Endothelial cell of umbilical vein (primary cell): ENCODE measurements at regions not wholly inside any gene's neighbourhood (a gene's known extent, or its start where the extent isn't known, plus 50 kb on each side); places are given as distances from the start of the nearest gene placed in this dataset.

Source experiments
- BruUV-seq: library from RNA; stranded (reverse); fragments of 400-500 nt; replicated peaks from 2 replicates; lab custom pipeline; 2021; lab: Mats Ljungman, UMichigan
- CTCF ChIA-PET: fragments of 300-600, 350-600 bp; sonication (Branson Sonifier 250); formaldehyde crosslinking; loops from one replicate; lab custom pipeline; 2021; ENCODE audit warnings: antibody characterized with exemption, inconsistent platforms; lab: Charles Lee
- POLR2A ChIA-PET: fragments of 300-600, 350-600 bp; sonication (Branson Sonifier 250); formaldehyde crosslinking; loops from one replicate; lab custom pipeline; 2021; ENCODE audit warnings: antibody characterized with exemption, inconsistent platforms; lab: Charles Lee
- DNase-seq: peaks from one replicate; pipeline ENCODE4 v3.0.0-alpha.2; 2011; ENCODE audit warnings: low read depth, low spot score
- FAIRE-seq: peaks from 2 replicates; lab custom pipeline; 2011; peaks lifted over from hg19 to GRCh38; lab: Jason Lieb, UNC
- H2AFZ ChIP-seq: 2 replicates; pipeline ENCODE4 v1.6.0; 2012; ENCODE audit warnings: low read depth, low read length, control low read depth, inconsistent platforms
- H3K27ac ChIP-seq: 2 replicates; pipeline ENCODE4 v1.5.1; 2011; ENCODE audit warnings: low read depth, mild to moderate bottlenecking, control low read depth, low read length, moderate library complexity; ENCODE audit not compliant: insufficient read depth
- H3K27me3 ChIP-seq, 2 experiments: 2 replicates each; pipeline versions ENCODE4 v1.6.0 to v1.6.1; 2011; ENCODE audit warnings: low read length in 2 of 2, mixed read lengths in 1 of 2; ENCODE audit not compliant: control insufficient read depth in 2 of 2, insufficient read depth in 2 of 2
- H3K36me3 ChIP-seq, 2 experiments: 2 replicates in 1 of 2; 3 replicates in 1 of 2; pipeline ENCODE4 v1.5.1; 2011; ENCODE audit warnings: low read length in 2 of 2, mild to moderate bottlenecking in 1 of 2, moderate library complexity in 1 of 2; ENCODE audit not compliant: control insufficient read depth in 2 of 2, insufficient read depth in 2 of 2; ENCODE audit errors: extremely low read depth in 1 of 2
- H3K4me1 ChIP-seq: 3 replicates; pipeline ENCODE4 v1.5.1; 2011; ENCODE audit warnings: mild to moderate bottlenecking, low read length; ENCODE audit not compliant: control insufficient read depth, insufficient read depth; ENCODE audit errors: extremely low read depth
- H3K4me2 ChIP-seq: 2 replicates; pipeline ENCODE4 v1.6.1; 2011; ENCODE audit warnings: low read length, control low read depth, mixed read lengths; ENCODE audit not compliant: insufficient read depth
- H3K4me3 ChIP-seq, 3 experiments: fragments of 200-600 bp in 1 of 3; sonication (generic), shearing (Covaris generic) in 1 of 3; replicated peaks in 1 of 3; 2 replicates each; pipeline ENCODE4 v1.5.1; 2011 to 2016; ENCODE audit warnings: control low read depth in 3 of 3, low read length in 3 of 3, mild to moderate bottlenecking in 2 of 3, inconsistent platforms in 1 of 3, low read depth in 1 of 3, moderate library complexity in 1 of 3; ENCODE audit not compliant: insufficient read depth in 1 of 3
- H3K79me2 ChIP-seq: 2 replicates; pipeline ENCODE4 v1.6.0; 2012; ENCODE audit warnings: low read length, inconsistent platforms; ENCODE audit not compliant: control insufficient read depth, insufficient read depth
- H3K9ac ChIP-seq: replicated peaks from 2 replicates; pipeline ENCODE3; 2011; ENCODE audit warnings: low read length, control low read depth; ENCODE audit not compliant: insufficient read depth; ENCODE audit errors: extremely low read depth
- H3K9me1 ChIP-seq: replicated peaks from 3 replicates; pipeline ENCODE4 v1.6.0; 2011; ENCODE audit warnings: mild to moderate bottlenecking, low read length; ENCODE audit not compliant: control insufficient read depth, insufficient read depth; ENCODE audit errors: extremely low read depth
- H3K9me3 ChIP-seq: replicated peaks from 2 replicates; pipeline ENCODE4 v1.5.1; 2012; ENCODE audit warnings: low read length, inconsistent platforms; ENCODE audit not compliant: control insufficient read depth, insufficient read depth
- H4K20me1 ChIP-seq: replicated peaks from 2 replicates; pipeline ENCODE3; 2011; ENCODE audit warnings: mild to moderate bottlenecking, low read length; ENCODE audit not compliant: control insufficient read depth, insufficient read depth; ENCODE audit errors: extremely low read depth
- CTCF ChIP-seq, 2 donors: IDR thresholded peaks; 1 replicate in 1 of 2; 2 replicates in 1 of 2; pipeline ENCODE4 v1.5.1; 2011; ENCODE audit warnings: low read length in 2 of 2, mild to moderate bottlenecking in 2 of 2, moderate library complexity in 2 of 2, control low read depth in 1 of 2, inconsistent platforms in 1 of 2, low read depth in 1 of 2; ENCODE audit not compliant: insufficient read depth in 1 of 2; ENCODE audit errors: extremely low read depth in 1 of 2
- EZH2 ChIP-seq: IDR thresholded peaks from 2 replicates; pipeline ENCODE4 v1.6.1; 2012; ENCODE audit warnings: borderline replicate concordance, low read depth, mild to moderate bottlenecking, moderate library complexity, low read length, inconsistent platforms; ENCODE audit not compliant: severe bottlenecking
- FOS ChIP-seq: IDR thresholded peaks from 2 replicates; pipeline ENCODE4 v1.6.1; 2011; ENCODE audit warnings: mild to moderate bottlenecking, low read length, moderate library complexity, borderline replicate concordance; ENCODE audit not compliant: insufficient read depth
- GATA2 ChIP-seq: IDR thresholded peaks from 2 replicates; pipeline ENCODE4 v1.7.0; 2011; ENCODE audit warnings: low read depth, mild to moderate bottlenecking, moderate library complexity, mixed read lengths, low read length; ENCODE audit not compliant: insufficient read length, insufficient read depth
- JUN ChIP-seq: IDR thresholded peaks from 2 replicates; pipeline ENCODE4 v1.6.1; 2011; ENCODE audit warnings: borderline replicate concordance, low read depth; ENCODE audit not compliant: insufficient read length, insufficient read depth
- MAX ChIP-seq: IDR thresholded peaks from 2 replicates; pipeline ENCODE4 v1.6.1; 2011; ENCODE audit not compliant: insufficient read depth, insufficient read length
- MYC ChIP-seq: IDR thresholded peaks from one replicate; pipeline ENCODE4 v1.6.1; 2011; ENCODE audit warnings: mild to moderate bottlenecking, low read depth, low read length
- POLR2A ChIP-seq: IDR thresholded peaks from 2 replicates; pipeline ENCODE4 v1.6.1; 2012; ENCODE audit warnings: low read depth, mild to moderate bottlenecking, control low read depth, low read length
- POLR2AphosphoS5 ChIP-seq: IDR thresholded peaks from 2 replicates; pipeline ENCODE4 v1.6.1; 2012; ENCODE audit warnings: low read depth, mild to moderate bottlenecking, control low read depth, low read length, moderate library complexity; ENCODE audit not compliant: insufficient read depth
- dilution Hi-C: fragments of 300-500 bp; cut with MboI; formaldehyde crosslinking; loops from one replicate; pipeline ENCODE4 v1.15.0; 2019; ENCODE audit warnings: low sequenced_read_pairs; ENCODE audit not compliant: extremely low pct_ligation_motif_present
- intact Hi-C: fragments of 100-400 bp; cut with micrococcal nuclease; formaldehyde crosslinking; loops from one replicate; pipeline ENCODE4 v1.10.0; 2022

- CTCF ChIA-PET = no interaction called here
- FAIRE-seq = no peak
- no peaks in the 10 kb centered on the region for H3K36me3 ChIP-seq
- no peak overlapping the region for H3K27ac ChIP-seq
- H3K9ac ChIP-seq = no peak overlapping the region
- POLR2A ChIA-PET = no interaction called here
- no peaks in the 10 kb centered on the region for H3K9me1 ChIP-seq
- dilution Hi-C loops = no loop called here
- no peak overlapping the region for H3K4me3 ChIP-seq
- no peaks in the 10 kb centered on the region for H4K20me1 ChIP-seq
- DNase-seq = no peak
- intact Hi-C loops = no loop called here
- no peaks in the 10 kb centered on the region for H3K79me2 ChIP-seq
- H3K4me2 ChIP-seq = no peak overlapping the region
- TF ChIP-seq FOS (no peak), POLR2AphosphoS5 (no peak), MYC (no peak), JUN (no peak), MAX (no peak), GATA2 (no peak), POLR2A (no peak), EZH2 (no peak), CTCF (IDR thresholded peaks at IDR 0.05; ENCODE audit: extremely low read depth in 1 of 2, insufficient read depth in 1 of 2, low read depth in 1 of 2, low read length in 2 of 2) (no peak)
- H3K27me3 ChIP-seq = no peaks in the 10 kb centered on the region
- no peaks in the 10 kb centered on the region for H3K4me1 ChIP-seq
- H3K9me3 ChIP-seq = peaks cover 2% of the 10 kb centered on the region
- no TSS peak for BruUV-seq
- no peak overlapping the region for H2AFZ ChIP-seq
These were observed 291.5 kb downstream of the SLC4A3 start for GRCh38 chr2:219918944-219919343.
